ENCODE measurements at regions not wholly inside any gene's neighbourhood (a gene's known extent, or its start where the extent isn't known, plus 50 kb on each side); places are given as distances from the start of the nearest gene placed in this dataset.

GRCh38 chr1:68811806-68812205, 314.9 kb upstream of the DEPDC1 start:
- no peak for TF ChIP-seq CTCF (IDR thresholded peaks at IDR 0.05)
- no peak for TF ChIP-seq EP300 (IDR thresholded peaks at IDR 0.05)

Measured in sigmoid colon (tissue), 4 donors.